H1 (cell line): ENCODE measurements at regions not wholly inside any gene's neighbourhood (a gene's known extent, or its start where the extent isn't known, plus 50 kb on each side); places are given as distances from the start of the nearest gene placed in this dataset.
"Not testable (repeated sequence)": the region's sequence is repeated elsewhere in the genome, so short reads cannot be mapped to it uniquely, and the experiment has no call there.

Experiments used
- CTCF ChIA-PET: fragments of 300-600 bp; sonication (Branson Sonifier 250); formaldehyde crosslinking; loops from one replicate; lab custom pipeline; 2021; ENCODE audit not compliant: partially characterized antibody; lab: Charles Lee
- POLR2A ChIA-PET: fragments of 300-600 bp; sonication (Branson Sonifier 250); formaldehyde crosslinking; loops from one replicate; lab custom pipeline; 2021; ENCODE audit warnings: inconsistent platforms; ENCODE audit not compliant: partially characterized antibody; lab: Charles Lee
- DNase-seq, 2 experiments: peaks; one replicate each; pipeline versions ENCODE4 v3.0.0 to v3.0.0-alpha.2; 2010 to 2022; ENCODE audit warnings: low spot score in 2 of 2, low read depth in 1 of 2, mixed read lengths in 1 of 2
- FAIRE-seq: peaks from 2 replicates; lab custom pipeline; 2011; peaks lifted over from hg19 to GRCh38; lab: Jason Lieb, UNC
- H2AFZ ChIP-seq: 2 replicates; pipeline ENCODE4 v1.8.1; 2012; ENCODE audit warnings: low read length, inconsistent platforms
- H2AK5ac ChIP-seq: 2 replicates; pipeline ENCODE4 v1.6.1; 2013; ENCODE audit warnings: low read depth, low read length
- H2BK120ac ChIP-seq: replicated peaks from 2 replicates; pipeline ENCODE3; 2013; ENCODE audit warnings: low read depth, low read length, inconsistent platforms
- H2BK12ac ChIP-seq: 2 replicates; pipeline ENCODE4 v1.6.1; 2013; ENCODE audit warnings: low read depth, low read length
- H2BK15ac ChIP-seq: 2 replicates; pipeline ENCODE4 v1.6.1; 2013; ENCODE audit warnings: low read length
- H2BK20ac ChIP-seq: 2 replicates; pipeline ENCODE4 v1.6.1; 2013; ENCODE audit warnings: low read length
- H2BK5ac ChIP-seq: 2 replicates; pipeline ENCODE4 v1.6.1; 2013; ENCODE audit warnings: low read depth, low read length
- H3K14ac ChIP-seq: 2 replicates; pipeline ENCODE4 v1.6.1; 2013; ENCODE audit warnings: inconsistent platforms; ENCODE audit not compliant: insufficient read length
- H3K18ac ChIP-seq: 2 replicates; pipeline ENCODE4 v1.6.1; 2013; ENCODE audit warnings: low read length; ENCODE audit errors: extremely low read depth
- H3K23ac ChIP-seq: 2 replicates; pipeline ENCODE4 v1.6.1; 2013; ENCODE audit warnings: inconsistent platforms; ENCODE audit not compliant: insufficient read length
- H3K23me2 ChIP-seq: 2 replicates; pipeline ENCODE4 v1.6.1; 2013; ENCODE audit warnings: low read depth, low read length
- H3K27ac ChIP-seq: 2 replicates; pipeline ENCODE4 v1.6.1; 2011; ENCODE audit warnings: low read depth, low read length, inconsistent platforms
- H3K27me3 ChIP-seq, 4 experiments: replicated peaks in 1 of 4; 1 replicate in 1 of 4; 2 replicates in 3 of 4; pipeline versions ENCODE4 v1.6.1 to v1.8.1; 2011 to 2013; ENCODE audit warnings: low read length in 3 of 4, mild to moderate bottlenecking in 3 of 4, inconsistent platforms in 2 of 4, mixed read lengths in 2 of 4, moderate library complexity in 1 of 4; ENCODE audit not compliant: control insufficient read depth in 3 of 4, insufficient read depth in 3 of 4; ENCODE audit errors: extremely low read depth in 1 of 4
- H3K36me3 ChIP-seq, 4 experiments: 2 replicates each; pipeline versions ENCODE4 v1.6.1 to v1.8.1; 2011 to 2013; ENCODE audit warnings: mild to moderate bottlenecking in 4 of 4, low read length in 3 of 4, moderate library complexity in 2 of 4, control low read depth in 1 of 4, inconsistent platforms in 1 of 4; ENCODE audit not compliant: insufficient read depth in 4 of 4, control insufficient read depth in 2 of 4
- H3K4ac ChIP-seq: replicated peaks from 2 replicates; pipeline ENCODE3; 2013; ENCODE audit warnings: low read length, low read depth, mixed read lengths, inconsistent platforms; ENCODE audit not compliant: insufficient read length
- H3K4me1 ChIP-seq, 4 experiments: replicated peaks in 1 of 4; 1 replicate in 1 of 4; 2 replicates in 3 of 4; pipeline versions ENCODE4 v1.6.1 to v1.8.1; 2011 to 2013; ENCODE audit warnings: low read length in 3 of 4, inconsistent platforms in 2 of 4, mixed read lengths in 1 of 4; ENCODE audit not compliant: insufficient read depth in 4 of 4, control insufficient read depth in 3 of 4
- H3K4me2 ChIP-seq, 2 experiments: 2 replicates each; pipeline versions ENCODE4 v1.6.1 to v1.8.1; 2011 to 2013; ENCODE audit warnings: low read depth in 2 of 2, low read length in 2 of 2, control low read depth in 1 of 2, inconsistent platforms in 1 of 2, mild to moderate bottlenecking in 1 of 2; ENCODE audit not compliant: insufficient read depth in 1 of 2
- H3K4me3 ChIP-seq, 4 experiments: fragments of 200-600, 300-600 bp in 1 of 4; sonication (generic), shearing (Covaris generic), sonication (Bioruptor Twin) in 1 of 4; 2 replicates each; pipeline versions ENCODE4 v1.5.1 to v1.8.1; 2011 to 2016; ENCODE audit warnings: low read length in 4 of 4, low read depth in 3 of 4, control low read depth in 2 of 4, inconsistent platforms in 2 of 4, mild to moderate bottlenecking in 2 of 4, mixed read lengths in 1 of 4, moderate library complexity in 1 of 4; ENCODE audit not compliant: insufficient read depth in 2 of 4; ENCODE audit errors: extremely low read depth in 1 of 4
- H3K56ac ChIP-seq: replicated peaks from 2 replicates; pipeline ENCODE3; 2013; ENCODE audit warnings: low read depth, mild to moderate bottlenecking, mixed read lengths, low read length, inconsistent platforms; ENCODE audit not compliant: insufficient read length
- H3K79me1 ChIP-seq: 2 replicates; pipeline ENCODE4 v1.6.1; 2013; ENCODE audit warnings: low read depth, low read length, control low read depth
- H3K79me2 ChIP-seq, 2 experiments: 2 replicates each; pipeline versions ENCODE4 v1.6.1 to v1.8.1; 2012 to 2013; ENCODE audit warnings: low read length in 2 of 2, mild to moderate bottlenecking in 2 of 2, inconsistent platforms in 1 of 2; ENCODE audit not compliant: insufficient read depth in 2 of 2, control insufficient read depth in 1 of 2
- H3K9ac ChIP-seq, 4 experiments: replicated peaks in 1 of 4; 1 replicate in 1 of 4; 2 replicates in 3 of 4; pipeline versions ENCODE4 v1.6.1 to v1.8.1; 2011 to 2013; ENCODE audit warnings: low read depth in 3 of 4, low read length in 3 of 4, control low read depth in 2 of 4, mild to moderate bottlenecking in 2 of 4, moderate library complexity in 2 of 4, inconsistent platforms in 1 of 4; ENCODE audit errors: extremely low read depth in 1 of 4
- H3K9me3 ChIP-seq, 2 experiments: 2 replicates each; pipeline versions ENCODE4 v1.6.1 to v1.8.1; 2012 to 2013; ENCODE audit warnings: mild to moderate bottlenecking in 2 of 2, moderate library complexity in 2 of 2, control low read depth in 1 of 2, inconsistent platforms in 1 of 2, low read depth in 1 of 2, low read length in 1 of 2, mixed read lengths in 1 of 2; ENCODE audit not compliant: insufficient read depth in 2 of 2
- H4K20me1 ChIP-seq, 2 experiments: replicated peaks in 1 of 2; 2 replicates each; pipeline versions ENCODE3 to v1.8.1; 2011 to 2013; ENCODE audit warnings: inconsistent platforms in 2 of 2, low read length in 2 of 2, mild to moderate bottlenecking in 1 of 2; ENCODE audit not compliant: insufficient read depth in 2 of 2, control insufficient read depth in 1 of 2
- H4K5ac ChIP-seq: 2 replicates; pipeline ENCODE4 v1.6.1; 2013; ENCODE audit warnings: low read length, low read depth, mixed read lengths, inconsistent platforms; ENCODE audit not compliant: insufficient read length
- H4K8ac ChIP-seq: 2 replicates; pipeline ENCODE4 v1.8.0; 2013; ENCODE audit warnings: mild to moderate bottlenecking, moderate library complexity, low read length, inconsistent platforms; ENCODE audit not compliant: insufficient read depth; ENCODE audit errors: extremely low read depth
- H4K91ac ChIP-seq: replicated peaks from 2 replicates; pipeline ENCODE3; 2013; ENCODE audit warnings: low read length, mixed read lengths, inconsistent platforms; ENCODE audit not compliant: insufficient read length
- WGBS, 2 experiments: shearing (Covaris generic) in 1 of 2; methylation state at CpG; one replicate each; pipeline versions ENCODE4 v1.1.6 to v1.1.7; 2013 to 2015; ENCODE audit warnings: low lambda C conversion rate in 2 of 2, mixed read lengths in 2 of 2, inconsistent platforms in 1 of 2, low coverage in 1 of 2, missing lambda C conversion rate in 1 of 2; ENCODE audit not compliant: insufficient replicate concordance in 2 of 2, insufficient coverage in 1 of 2, insufficient read length in 1 of 2; ENCODE audit errors: extremely low coverage in 1 of 2, missing lambda C conversion rate in 1 of 2; 5-methylcytosine and 5-hydroxymethylcytosine counted together

GRCh38 chr21:6499866-6500265, 4021.5 kb upstream of the TPTE start:
- H3K9ac ChIP-seq, H3K9me3 ChIP-seq, H3K18ac ChIP-seq, H3K23me2 ChIP-seq, H3K23ac ChIP-seq, H2BK120ac ChIP-seq, CTCF ChIA-PET, H2AK5ac ChIP-seq, H2BK15ac ChIP-seq, DNase-seq, H2BK20ac ChIP-seq, H3K27me3 ChIP-seq, H3K4me2 ChIP-seq, FAIRE-seq, H3K36me3 ChIP-seq, H3K4me3 ChIP-seq, H4K5ac ChIP-seq, H3K27ac ChIP-seq, H3K4me1 ChIP-seq, H2AFZ ChIP-seq, POLR2A ChIA-PET, H3K79me2 ChIP-seq, H4K8ac ChIP-seq, H2BK5ac ChIP-seq, H3K4ac ChIP-seq, H2BK12ac ChIP-seq, H4K20me1 ChIP-seq, H3K79me1 ChIP-seq, H3K56ac ChIP-seq, H3K14ac ChIP-seq, H4K91ac ChIP-seq: not testable (repeated sequence)
- no CpG with 5 or more reads among the region's 16 CpGs for WGBS, 2 experiments

- POLR2A ChIA-PET, H3K79me2 ChIP-seq, H3K4me2 ChIP-seq, H2AFZ ChIP-seq, H4K5ac ChIP-seq, H2BK120ac ChIP-seq, H3K4me3 ChIP-seq, H4K20me1 ChIP-seq, H2AK5ac ChIP-seq, H2BK20ac ChIP-seq, H3K9me3 ChIP-seq, H4K8ac ChIP-seq, H3K23ac ChIP-seq, H3K27ac ChIP-seq, FAIRE-seq, H2BK15ac ChIP-seq, H3K14ac ChIP-seq, DNase-seq, H2BK5ac ChIP-seq, H3K4ac ChIP-seq, H3K27me3 ChIP-seq, H3K23me2 ChIP-seq, H3K36me3 ChIP-seq, CTCF ChIA-PET, H2BK12ac ChIP-seq, H3K79me1 ChIP-seq, H3K4me1 ChIP-seq, H3K56ac ChIP-seq, H4K91ac ChIP-seq, H3K18ac ChIP-seq, H3K9ac ChIP-seq: not testable (repeated sequence)
- no CpG with 5 or more reads among the region's 7 CpGs for WGBS, 2 experiments
These were observed 4020.7 kb upstream of the TPTE start for GRCh38 chr21:6500681-6501080.
